Stimulated activated CD4-positive, alpha-beta T cell treated with anti-CD3 and anti-CD28 coated beads, Interleukin-2, amount 100 ng/mL, for 48 hours (primary cell): ENCODE measurements at regions not wholly inside any gene's neighbourhood (a gene's known extent, or its start where the extent isn't known, plus 50 kb on each side); places are given as distances from the start of the nearest gene placed in this dataset.
"Not testable (repeated sequence)": the region's sequence is repeated elsewhere in the genome, so short reads cannot be mapped to it uniquely, and the experiment has no call there.

Experiments
- DNase-seq, 2 donors: peaks; one replicate each; pipeline ENCODE4 v3.0.0-alpha.2; 2020

DNA sequence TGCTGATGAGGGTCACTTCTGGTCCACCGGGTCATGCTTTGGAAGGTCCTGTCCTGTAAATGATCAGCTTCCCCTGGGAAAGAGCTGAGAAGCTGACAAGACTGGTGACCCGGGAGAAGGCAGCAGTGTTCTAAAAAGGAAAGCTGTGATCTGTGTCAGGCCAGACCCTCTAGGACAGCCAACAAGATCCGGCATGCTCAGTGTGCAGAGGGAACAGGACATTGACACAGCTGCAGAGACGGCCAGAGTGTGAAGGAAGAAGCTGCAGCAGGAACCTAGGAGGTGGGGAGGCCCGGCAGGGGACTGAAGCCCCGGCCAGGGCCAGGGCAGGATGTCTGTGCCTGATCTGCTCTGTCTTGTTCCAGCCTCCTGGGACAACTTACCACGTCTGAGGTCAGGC, 372.7 kb upstream of the ID2 start:
- no peak for DNase-seq

GRCh38 chr2:8310557-8311455, 371.1 kb upstream of the ID2 start:
- peak; percentile 27 to 39 for DNase-seq

DNA sequence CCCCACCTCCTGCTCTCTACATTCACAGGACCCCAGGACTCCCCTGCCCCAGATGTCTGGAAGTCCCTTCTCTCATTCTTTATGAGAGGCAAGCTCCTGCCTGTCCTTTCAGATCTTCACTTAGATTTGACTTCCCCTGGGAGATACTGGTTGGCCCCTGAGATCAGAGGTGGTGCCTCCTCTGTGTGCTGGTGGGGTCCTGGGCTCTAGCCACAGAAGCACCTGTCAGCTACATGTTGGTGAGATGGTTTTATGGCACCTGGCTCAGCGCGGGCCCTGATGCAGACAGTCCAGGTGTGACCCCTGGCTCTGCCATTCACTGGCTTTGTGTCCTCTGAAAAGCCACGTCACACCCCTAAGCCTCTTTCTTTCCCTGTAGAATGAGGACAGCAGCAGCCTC, 369.6 kb upstream of the ID2 start:
- no peak for DNase-seq

DNA sequence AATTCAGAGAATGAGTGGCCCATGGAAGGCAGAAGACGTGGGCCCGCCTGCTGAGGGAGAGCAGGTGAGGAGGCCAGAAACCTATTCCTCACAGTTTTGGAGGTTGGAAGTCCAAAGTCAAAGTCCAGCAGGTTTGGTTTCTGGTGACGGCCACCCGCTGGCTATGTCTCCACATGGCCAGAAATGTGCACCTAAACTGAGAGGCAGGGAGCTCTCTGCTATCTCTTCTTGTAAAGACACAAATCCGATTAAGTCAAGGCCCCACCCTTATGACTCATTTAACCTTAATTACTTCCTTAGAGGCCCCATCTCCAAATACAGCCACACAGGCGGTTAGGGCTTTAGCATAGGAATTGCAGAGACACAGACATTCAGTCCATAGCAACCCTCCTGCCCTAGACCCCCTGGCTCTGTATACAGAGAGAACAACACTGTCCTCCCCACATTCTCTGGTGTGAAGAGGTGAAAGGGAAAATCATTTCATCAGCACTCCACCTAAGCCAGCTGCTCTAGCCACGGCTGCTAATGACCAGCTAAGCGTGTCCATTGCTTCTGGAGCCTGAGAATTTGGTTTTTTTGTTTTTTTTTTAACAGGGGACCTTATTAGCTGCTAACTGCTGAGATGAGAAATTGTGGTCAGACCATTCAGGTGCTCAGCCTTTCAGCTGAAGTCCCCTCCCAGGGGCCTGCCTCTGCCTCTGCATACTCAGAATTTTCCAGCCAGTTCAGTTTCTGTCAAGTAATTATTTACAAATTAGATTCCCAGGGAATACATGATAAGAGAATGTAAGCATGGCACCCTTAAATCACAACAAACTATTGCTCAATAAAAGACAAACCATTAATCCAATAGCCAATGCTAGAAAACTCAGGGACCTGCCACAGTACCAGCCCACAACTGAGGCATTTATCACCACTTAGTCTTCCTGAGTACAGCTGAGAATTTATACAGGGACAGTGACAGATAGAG, 368.7 kb upstream of the ID2 start:
- DNase-seq = no peak

GRCh38 chr2:8314063-8314462, 367.8 kb upstream of the ID2 start:
- DNase-seq = no peak

GRCh38 chr2:8315531-8316165, 366.2 kb upstream of the ID2 start:
- no peak for DNase-seq

GRCh38 chr2:8316356-8316755, 365.5 kb upstream of the ID2 start:
- DNase-seq = no peak

DNA sequence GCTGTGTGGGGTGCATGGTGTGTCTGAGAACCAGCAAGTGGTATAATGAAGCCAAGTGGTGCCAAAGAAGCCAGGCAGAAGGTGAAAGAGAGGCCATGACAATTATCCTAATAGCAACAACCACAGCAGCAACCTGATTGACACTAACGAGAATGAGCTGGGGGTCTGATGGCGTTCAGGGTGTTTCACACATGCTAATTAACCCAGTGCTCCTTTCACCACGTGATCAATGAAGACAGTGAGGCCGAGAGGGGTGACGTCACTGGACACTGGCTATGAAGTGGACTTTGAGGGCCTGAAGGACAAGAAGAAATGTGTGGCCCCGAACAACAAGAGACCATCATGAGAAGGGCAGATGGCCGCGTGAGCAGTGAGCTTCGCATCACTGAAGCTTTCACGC, 364.4 kb upstream of the ID2 start:
- no peak for DNase-seq

- no peak for DNase-seq
Measured at GRCh38 chr2:8319219-8319618, 362.6 kb upstream of the ID2 start.

DNA sequence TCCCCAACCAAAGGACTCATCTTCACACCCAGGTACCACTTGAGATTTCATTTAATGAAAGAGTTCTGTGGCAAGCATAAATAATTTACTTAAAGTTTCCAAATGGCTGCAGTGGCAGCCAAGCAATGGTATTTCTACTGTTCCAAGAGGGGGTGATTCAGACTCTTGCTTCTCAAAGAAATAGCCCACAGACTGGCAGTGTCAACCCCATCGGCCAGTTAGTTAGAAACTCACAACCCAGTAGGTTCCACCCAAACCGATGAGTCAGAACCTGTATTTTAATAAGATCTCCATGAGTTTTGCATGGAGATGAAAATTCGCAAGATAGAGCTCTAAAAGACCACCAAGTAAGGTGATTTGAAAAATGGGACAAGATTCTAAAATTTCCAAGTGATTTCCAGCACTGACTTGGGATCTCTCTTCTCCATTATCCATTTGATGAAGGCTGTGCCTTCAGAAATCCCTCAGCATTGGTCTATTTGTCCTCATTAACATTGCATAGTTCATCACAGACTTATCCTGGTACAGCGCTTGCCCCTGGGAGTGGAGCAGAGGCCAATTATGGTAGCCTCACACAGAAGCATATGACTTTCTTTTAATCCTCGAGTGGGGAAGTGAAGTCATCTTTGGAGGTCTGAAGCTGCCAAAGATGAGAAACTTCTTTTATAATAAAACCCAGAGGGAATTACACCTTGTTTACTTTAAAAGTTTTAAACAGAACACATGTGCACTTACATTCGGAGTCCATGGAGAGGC, 361.4 kb upstream of the ID2 start:
- no peak for DNase-seq

DNA sequence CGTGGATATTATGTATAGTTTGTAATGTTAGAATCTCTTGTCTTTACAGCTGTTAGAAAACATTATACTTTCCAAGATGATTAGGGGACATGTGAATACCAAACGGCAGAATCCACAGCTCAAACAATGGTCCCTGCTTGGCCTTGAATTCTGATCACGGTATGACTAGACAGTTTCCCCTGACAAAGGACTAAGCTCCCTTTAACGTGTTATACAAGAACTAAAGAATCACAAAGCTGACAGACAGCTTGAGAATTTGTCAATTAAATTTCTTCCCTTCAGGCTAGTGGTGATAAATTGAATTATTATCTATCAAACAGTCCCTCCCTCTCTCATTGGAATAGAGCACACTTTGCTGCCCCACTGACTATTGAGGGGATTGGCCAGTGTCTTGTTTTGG, 359.2 kb upstream of the ID2 start:
- no peak for DNase-seq

GRCh38 chr2:8324164-8324856, 357.5 kb upstream of the ID2 start:
- no peak for DNase-seq

GRCh38 chr2:8324901-8325300, 357.0 kb upstream of the ID2 start:
- no peak for DNase-seq

DNA sequence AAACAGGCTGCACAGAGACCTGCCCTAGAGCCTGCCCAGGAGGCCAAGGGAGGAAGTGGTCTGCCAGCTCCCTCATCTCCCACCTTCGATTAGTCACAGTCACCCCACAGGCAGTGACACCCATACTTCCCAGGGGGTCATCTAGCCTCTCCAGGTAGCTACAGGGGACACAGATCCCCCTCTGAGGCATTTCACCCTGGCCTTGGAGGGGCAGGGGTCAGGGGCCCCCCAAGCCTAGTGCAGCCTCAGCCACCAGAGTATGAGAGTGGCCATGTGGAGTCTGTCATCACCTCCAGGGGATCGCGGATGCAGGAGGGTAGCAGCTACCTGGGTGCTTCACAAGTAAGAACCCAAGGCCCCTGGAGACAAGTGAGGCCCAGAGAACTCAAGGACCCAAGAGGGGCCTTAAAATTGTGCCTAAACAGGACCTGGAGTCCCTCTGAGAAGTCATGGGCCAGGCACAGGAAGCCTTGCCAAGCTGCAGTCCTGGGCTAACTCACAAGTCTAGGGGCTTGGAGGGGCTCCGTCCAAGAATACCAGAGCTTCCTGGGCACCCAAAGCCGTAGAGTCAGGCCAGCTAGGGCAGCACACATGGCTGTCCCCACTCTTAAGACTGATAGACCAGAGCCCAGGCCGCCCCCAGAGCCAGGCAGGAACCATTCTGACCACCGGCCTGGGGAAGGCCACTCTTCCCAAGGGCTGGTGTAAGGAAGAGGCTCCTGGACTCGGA, 354.3 kb upstream of the ID2 start:
- DNase-seq = no peak

DNA sequence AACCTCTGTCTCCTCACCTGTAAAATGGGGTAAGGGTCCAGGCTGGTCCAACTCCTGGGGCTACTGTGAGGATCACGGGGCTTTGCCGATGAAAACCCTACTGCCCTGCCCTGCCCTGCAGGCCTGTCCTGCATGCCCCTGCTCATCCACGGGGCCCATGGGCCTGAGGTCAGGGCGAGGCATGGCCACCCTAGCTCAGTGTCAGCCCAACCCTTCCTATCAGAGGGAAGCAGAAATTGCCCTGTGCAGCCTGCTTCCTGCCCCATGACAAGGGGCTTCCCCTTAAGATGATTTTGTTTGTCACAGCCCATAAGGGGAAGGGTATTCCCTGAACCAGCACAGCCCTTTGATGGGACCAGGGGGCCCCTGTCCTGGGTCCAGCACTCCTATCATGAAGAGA, 353.6 kb upstream of the ID2 start:
- no peak for DNase-seq

- DNase-seq = no peak
Measured at GRCh38 chr2:8329660-8330622, 351.9 kb upstream of the ID2 start.

GRCh38 chr2:8331068-8331467, 350.8 kb upstream of the ID2 start:
- no peak for DNase-seq

DNA sequence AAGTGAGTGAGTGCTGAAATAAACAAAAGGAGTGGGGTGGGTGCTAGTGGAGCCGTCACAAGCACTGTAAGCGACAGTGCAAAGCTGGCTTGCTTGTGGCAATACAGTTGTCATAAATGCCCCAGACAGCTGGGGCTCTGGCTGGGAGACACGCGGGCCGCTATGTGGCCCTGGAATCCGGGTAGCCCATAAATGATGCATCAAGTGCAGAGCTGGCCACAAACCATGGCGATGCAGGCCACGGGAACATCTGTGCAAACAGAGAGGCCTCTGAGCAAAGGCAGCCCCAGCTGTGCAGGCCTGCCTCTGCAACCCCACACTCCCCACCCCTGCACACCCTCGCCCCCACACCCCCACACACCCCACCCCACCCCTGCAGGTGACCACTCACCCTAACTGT, 349.2 kb upstream of the ID2 start:
- DNase-seq = no peak

- DNase-seq = no peak
Measured at GRCh38 chr2:8333177-8333831, 348.6 kb upstream of the ID2 start.

DNA sequence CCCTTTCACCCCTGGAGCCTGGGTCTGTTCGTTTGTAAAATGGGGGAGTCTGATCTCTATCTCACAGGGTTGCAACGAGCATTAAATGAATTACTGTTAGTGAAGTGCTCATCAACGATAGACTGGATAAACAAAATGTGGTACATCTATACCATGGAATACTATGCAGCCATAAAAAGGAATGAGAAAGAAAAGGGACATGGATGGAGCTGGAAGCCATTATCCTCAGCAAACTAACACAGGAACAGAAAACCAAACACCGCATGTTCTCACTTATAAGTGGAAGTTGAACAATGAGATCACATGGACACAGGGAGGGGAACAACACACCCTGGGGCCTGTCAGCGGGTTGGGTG, 348.0 kb upstream of the ID2 start:
- DNase-seq = not testable (repeated sequence)
